H1 (cell line): ENCODE measurements at regions not wholly inside any gene's neighbourhood (a gene's known extent, or its start where the extent isn't known, plus 50 kb on each side); places are given as distances from the start of the nearest gene placed in this dataset.

Experiments used
- POLR2A ChIP-seq, 2 experiments: IDR thresholded peaks; 1 replicate in 1 of 2; 2 replicates in 1 of 2; pipeline ENCODE4 v1.6.1; 2011; ENCODE audit warnings: low read depth in 2 of 2, low read length in 2 of 2, mild to moderate bottlenecking in 2 of 2; ENCODE audit errors: control extremely low read depth in 1 of 2
- ZNF274 ChIP-seq: IDR thresholded peaks from 2 replicates; pipeline ENCODE4 v1.7.0; 2012; ENCODE audit warnings: low read length, borderline replicate concordance; ENCODE audit errors: extremely low read depth

DNA sequence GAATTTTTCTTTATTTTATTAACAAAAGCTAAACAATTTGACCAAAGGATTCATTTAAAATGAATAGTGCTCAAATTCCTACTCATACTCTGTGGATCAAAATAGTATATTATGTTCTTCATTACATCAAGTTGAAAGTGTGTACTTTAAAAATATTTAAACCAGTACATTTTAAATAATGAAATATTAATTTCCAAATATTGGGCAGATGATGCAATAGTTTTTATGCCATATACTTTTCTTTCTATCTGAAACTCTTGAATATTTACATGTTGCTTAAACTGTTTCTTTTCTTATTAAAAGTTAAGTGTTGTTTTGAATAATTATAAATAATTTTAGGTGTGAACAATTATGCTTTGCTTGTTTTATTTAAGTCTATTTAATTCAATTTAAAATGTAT lies 144.7 kb upstream of the TMPRSS15 start:
- TF ChIP-seq POLR2A (IDR thresholded peaks at IDR 0.05; ENCODE audit: control extremely low read depth in 1 of 2, low read depth in 2 of 2, low read length in 2 of 2) (no peak), ZNF274 (no peak)
